SH-SY5Y (cell line): ENCODE measurements at regions not wholly inside any gene's neighbourhood (a gene's known extent, or its start where the extent isn't known, plus 50 kb on each side); places are given as distances from the start of the nearest gene placed in this dataset.

Source experiments
- GATA2 ChIP-seq: IDR thresholded peaks from 2 replicates; pipeline ENCODE4 v1.6.1; 2011; ENCODE audit warnings: mild to moderate bottlenecking, low read depth, low read length
- GATA3 ChIP-seq: IDR thresholded peaks from 2 replicates; pipeline ENCODE4 v1.6.1; 2011; ENCODE audit warnings: low read depth, mild to moderate bottlenecking, low read length, moderate library complexity

- TF ChIP-seq GATA2 (no peak), GATA3 (no peak)
Measured at GRCh38 chr1:117810553-117810952, 118.9 kb downstream of the GDAP2 start.
